Hindlimb muscle (tissue), 1 donor: ENCODE measurements at regions not wholly inside any gene's neighbourhood (a gene's known extent, or its start where the extent isn't known, plus 50 kb on each side); places are given as distances from the start of the nearest gene placed in this dataset.
"Not testable (repeated sequence)": the region's sequence is repeated elsewhere in the genome, so short reads cannot be mapped to it uniquely, and the experiment has no call there.

Experiments used
- DNase-seq: peaks from one replicate; pipeline ENCODE4 v3.0.0-alpha.2; 2013

DNA sequence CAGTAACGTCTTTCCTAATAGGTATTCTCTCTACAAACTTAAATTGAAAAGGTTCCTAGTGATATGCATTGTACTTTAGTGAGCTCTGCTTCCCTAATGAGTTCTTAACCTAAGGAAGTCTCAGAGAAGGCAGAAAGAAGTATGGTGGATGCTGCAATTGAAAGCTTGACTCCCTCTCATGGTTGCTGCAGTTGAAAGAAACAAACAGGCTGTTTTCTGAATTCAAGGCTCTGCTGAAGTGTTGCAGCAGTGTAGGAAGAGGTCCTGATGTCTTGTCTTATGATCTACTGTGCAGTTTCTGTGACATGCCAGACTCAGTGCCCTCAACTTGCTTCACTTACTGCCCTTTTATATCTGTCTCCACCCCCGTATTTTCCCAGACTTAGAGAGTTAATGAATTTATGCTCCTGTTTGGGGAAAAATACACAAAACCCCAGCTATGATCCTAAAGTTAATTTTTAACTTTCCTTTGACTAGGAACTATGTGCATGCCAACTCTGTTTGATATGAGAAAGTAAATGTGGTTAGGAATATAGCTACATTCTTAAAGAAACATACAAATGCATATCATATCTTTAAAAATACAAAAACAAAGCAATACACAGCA is 655.3 kb upstream of the FAM98A start:
- no peak for DNase-seq

DNA sequence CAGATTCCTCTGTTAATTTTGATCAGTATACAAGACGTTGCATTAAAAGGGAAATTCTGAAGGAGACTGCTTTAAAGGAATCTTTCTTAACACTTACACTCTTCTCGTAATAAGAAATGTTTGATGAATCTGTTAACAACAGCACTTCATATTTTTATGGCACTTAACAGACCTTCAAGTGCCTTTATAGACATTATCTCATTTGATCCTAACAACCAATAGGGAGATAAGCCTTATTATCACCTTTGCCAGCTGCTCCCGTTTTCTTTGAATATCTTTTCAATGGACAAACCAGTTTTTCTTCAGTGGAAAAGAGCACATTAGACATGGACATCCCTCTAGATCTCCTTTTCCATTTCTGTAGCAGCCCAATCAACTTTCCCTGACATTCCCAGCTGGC is 653.0 kb upstream of the FAM98A start:
- DNase-seq, result no peak

DNA sequence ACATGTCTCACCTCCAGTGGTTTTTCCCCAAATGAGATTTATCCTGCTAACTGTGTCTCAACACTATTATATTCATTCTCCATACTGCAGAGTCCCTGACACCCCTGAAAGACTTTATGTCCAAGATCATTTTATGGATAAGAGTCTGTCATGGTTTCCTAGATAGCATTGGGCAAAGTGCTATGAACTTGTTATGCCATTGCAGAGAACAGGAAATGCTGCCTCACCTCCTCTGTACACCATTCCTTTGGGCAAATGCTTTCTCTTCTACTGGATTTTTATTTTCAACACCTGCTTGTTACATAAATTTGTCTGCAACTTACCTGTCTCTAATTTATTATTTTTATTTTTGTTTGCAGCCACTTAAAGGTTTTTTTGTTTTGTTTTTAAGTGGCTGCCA is 652.5 kb upstream of the FAM98A start:
- no peak for DNase-seq

DNA sequence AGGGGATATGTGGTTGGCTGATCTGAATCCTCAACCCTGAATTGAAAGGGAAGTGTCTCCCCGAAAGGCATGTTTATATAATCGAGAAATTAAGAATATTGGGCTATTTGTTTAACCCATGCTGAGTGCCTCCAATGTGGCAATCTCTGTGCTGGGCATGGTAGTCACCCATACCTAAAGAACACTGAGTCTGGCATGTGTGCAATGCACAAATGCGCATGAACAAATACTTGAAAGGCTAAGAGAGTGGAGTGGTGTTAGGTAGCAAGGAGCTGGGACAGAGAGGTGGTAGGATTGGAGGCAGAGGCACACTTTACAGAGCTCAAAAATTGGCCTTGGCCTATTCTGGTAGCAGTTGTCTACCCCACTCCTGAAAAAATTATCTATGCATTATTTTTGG is 645.1 kb upstream of the FAM98A start:
- no peak for DNase-seq

DNA sequence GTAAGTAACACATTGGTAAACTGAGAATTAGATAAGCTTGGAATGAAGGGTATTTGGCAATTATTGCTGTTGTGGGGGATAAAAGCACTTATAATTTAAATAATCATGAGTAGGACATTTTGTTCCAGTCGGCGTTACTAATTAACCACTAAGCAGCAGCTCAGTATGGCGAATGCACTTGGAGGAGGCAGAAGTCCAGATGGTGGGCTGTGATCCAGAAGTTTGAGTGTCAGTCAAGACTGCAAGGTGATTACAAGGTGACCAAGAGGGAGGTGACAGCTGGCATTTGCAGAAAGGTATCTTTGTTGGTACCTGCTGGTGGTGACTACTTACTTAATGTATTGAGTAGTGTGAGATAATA is 643.6 kb upstream of the FAM98A start:
- no peak for DNase-seq

DNA sequence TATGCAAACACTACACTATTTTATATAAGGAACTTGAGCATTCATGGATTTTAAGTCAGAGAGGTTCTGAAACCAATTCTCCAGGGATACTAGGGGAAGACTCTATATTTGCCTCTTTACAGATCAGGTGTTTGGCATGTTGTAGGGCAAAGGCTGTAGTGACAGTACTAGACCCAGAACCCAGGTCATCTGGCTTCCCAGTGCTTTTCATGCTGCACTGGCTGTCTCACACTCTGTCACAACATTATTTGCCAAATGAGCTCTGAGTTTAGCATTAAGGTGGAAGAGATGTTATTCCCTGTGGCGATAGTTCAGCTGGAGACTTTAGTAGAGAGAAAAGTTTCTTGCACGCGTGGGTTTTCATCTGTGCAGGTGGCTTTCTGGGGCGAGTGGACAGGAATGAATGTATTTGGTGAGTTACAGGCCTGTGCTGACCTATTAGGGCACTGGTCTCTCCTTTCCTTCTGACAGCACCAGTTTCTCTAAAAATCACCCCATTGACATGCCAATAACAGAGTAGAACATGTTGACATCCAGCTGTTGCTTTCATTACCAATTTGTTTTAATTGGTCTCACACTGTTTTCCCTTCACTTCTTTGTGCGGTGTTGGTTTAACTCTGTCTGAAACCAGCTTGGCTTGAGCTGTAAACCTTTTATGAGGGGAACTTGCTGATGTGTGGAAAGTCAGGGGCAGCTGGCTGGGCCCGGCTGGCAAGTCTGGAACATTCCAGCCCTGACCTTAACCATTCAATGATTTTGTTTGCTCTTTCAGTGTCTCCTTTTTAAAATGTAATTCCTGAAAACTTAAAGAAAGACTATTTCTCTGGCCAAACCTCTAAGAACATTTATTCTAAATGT is 643.0 kb upstream of the FAM98A start:
- no peak for DNase-seq

DNA sequence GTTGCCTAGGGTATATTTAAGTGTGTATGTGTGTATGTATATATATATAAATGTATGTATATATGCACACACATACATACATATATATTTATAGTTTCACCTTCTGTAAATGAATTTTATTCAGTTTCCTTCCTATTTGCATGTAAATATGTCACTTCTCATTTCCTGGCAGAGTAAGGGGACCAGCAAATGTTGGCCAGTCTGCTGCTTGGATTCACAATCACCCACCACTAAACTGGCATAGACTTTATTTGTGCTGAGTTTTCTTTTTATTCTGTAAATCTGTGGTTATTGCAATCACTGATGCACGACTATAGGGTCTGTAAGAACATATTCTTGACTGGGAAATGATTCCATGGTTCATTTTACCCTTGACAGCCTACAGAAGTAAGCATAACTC is 640.4 kb upstream of the FAM98A start:
- no peak for DNase-seq

DNA sequence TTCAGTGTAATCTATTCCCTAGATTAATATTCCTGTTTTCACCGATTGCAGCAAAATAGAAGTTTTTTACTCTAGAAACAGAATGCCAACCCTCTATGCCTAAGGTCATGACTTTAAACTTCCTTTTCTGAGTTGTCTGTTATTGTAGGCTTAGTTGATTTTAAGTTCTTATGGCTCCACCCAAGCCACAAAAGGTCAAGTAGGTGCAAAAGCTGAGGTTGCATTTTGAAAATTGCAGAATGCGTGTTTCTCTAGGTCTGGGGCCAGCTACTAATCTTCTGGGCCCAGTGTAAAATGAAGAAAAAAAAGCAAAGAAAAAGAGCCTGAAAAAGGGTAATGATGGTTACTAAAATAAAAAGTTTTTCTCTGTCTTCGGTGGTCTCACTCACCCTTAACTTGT is 635.7 kb upstream of the FAM98A start:
- no peak for DNase-seq

DNA sequence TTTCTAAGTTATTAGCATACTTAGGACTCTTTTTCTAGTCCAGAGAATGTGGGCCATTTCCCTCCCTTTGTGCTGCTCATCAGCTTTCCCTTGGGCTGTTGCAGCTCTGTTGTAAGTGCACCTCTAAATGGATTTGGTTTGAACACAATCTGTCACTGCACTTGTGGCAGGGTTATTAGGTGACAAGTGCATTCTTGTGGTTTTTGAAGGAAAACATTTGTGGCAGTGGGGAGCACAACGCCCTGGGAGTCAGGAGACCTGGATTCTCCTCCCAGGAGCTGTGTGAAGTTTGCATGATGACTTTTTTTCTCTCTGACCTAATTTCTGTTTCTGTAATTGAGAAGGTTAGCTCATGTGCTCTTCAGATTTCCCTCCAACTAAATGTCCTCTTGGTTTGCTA is 630.9 kb upstream of the FAM98A start:
- DNase-seq, result no peak

DNA sequence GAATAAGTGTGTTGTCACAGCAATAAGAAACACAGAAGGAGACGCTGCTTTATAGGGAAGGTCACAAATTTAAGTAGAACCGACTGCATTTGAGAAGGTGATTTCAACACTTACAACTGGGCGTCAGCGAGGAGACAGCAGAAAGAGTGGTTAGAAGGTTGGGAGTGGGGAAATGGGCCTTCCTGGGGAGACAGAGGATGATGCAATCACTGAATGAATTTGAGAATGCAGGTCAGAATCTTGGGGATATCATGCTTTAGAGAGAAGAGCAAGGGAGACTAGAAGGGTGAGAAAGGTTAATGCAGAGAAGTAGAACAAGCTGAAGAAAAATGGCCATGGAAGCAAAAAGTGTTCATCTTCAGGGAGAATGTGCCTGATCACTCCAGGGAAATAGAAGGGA is 616.1 kb upstream of the FAM98A start:
- DNase-seq, result no peak

DNA sequence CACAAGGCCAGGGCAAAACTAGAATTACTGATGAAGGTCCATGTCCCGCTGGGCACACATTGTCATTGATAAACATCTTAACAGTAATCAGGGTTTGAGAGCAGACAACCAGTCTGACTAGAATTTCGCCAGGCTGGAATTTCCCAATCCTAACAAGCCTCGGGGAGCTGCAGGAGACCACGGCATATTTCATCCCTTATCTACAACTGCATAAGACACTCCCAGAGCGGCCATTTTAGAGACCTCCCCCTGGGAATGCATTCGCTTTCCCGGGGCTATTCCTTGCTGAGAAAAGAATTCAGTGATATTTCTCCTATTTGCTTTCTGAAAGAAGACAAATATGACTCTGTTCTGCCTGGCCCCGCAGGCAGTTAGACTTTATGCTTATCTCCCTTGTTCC is 611.3 kb upstream of the FAM98A start:
- not testable (repeated sequence) for DNase-seq

DNA sequence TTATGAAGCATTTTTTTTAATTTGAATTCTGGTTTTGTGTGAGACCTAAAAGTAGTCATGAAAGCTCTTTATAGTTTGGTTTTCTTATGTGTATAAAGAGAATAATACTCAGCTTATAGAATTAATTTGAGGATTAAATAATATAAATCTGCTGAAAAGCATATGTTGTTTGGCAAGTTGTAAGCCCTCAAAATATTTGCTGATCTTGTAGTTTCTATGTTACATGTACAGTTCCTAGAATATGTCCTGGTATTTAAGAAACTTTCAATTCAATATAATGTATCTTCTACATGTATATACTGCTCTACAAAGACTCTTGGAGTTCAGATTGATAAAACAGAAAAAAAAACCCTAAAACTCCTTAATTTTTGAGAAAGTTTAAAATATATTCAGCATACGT is 605.5 kb upstream of the FAM98A start:
- no peak for DNase-seq

DNA sequence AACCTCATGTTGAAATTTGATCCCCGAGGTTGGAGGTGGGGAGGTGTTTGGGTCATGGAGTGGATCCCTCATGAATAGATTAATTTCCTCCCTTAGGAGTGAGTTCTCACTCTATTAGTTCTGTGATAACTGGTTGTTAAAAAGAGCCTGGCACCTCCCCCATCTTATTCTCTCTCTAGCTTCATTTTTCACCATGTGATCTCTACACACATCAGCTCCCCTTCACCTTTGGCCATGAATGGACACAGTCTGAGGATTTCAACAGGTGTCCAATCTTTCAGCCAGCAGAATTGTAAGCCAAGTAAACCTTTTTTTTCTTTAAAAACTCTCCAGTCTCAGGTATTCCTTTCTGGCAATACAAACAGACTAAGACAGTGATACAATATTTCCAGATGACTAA is 602.0 kb upstream of the FAM98A start:
- no peak for DNase-seq

DNA sequence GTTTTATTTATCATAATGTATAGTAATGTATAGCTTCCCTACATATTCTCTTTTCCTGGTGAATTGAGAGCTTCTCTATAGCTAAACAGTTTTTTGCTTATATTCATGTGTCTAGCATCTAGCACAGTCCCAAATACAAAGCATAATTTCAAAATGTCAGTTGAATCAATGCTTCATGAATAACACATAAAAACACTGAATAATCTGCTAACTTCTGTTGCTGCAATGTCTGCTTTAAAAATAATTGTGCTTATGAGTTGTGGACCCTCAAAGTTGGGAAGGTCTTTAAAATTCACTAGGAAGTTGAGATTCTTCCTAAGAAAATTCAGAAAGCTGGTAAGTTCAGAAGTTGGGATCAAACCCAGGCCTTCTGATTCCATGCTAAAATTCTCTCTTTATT is 600.9 kb upstream of the FAM98A start:
- DNase-seq, result no peak

DNA sequence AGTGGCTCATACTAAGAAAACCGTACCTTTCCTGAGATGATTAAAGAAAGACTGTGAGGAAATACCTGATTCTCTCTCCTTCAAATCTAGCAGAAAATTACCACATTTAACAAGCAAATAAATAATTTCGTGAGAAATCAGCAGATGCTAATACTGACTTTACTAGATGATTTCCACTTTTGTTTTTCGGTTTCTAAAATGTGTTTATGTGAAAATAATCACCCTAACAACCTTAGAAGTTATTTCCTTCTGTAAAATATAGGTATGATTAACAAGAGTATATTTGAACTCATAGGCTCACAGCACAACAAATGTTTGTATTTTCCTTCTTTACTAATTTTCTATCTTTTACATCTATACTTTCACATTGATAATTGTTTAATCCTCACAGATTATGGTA is 594.1 kb upstream of the FAM98A start:
- no peak for DNase-seq

DNA sequence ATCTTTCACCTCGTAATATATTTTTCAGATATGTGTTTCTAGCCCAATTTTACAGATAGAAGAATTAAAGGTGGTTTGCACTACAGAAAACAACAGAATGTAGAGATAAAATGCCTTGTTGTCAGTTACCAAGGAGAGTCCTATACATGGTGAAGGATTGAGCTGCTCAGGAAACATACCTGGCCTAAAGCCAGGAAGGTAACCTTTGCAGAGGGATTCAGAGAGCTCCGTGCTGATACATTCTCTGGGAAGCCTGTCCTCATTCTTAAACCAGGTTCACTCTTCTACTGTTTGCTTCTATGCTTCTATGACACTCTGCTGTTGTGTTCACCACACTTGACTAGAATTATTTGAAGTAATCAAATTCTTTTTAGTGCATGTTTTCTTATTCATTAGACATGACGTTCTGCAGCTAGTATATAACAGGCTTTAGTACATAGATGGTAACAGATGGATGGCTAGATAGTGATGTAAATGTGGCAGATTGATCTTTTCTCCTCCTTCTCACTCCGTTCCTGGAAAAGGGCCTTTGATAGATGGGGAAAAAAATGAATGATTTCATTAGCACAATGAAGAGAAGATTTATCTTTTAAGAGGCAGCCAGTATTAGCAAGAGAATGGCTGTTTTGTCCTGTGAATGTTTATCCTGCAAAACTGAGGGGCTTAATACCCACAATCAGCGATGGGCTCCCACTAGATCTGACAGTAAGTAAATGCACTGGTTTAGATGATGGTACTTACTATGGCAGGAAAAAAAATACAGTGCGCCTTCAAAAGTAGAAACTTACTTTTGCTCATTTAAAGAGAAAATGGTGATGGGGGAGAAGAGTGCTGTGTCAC is 589.6 kb upstream of the FAM98A start:
- DNase-seq, result no peak

DNA sequence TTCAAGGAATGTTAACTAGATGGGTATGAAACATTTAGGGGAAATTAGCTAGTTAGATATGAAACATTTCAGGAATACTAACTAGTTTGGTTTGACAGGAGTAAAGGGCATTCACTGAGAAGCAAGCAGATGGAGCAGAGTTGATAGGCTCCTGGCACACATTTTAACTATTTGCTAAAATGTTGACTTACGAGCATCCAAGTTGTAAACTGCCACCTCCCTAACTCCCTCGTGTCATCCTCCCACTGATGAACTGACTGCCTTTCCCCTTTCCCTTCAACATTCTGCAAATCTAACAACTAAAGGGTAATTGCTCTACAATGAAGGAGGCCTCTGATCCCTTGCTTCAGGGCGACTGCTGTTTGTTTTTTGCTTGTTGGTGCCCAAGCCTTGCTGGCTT is 580.4 kb upstream of the FAM98A start:
- DNase-seq, result no peak

DNA sequence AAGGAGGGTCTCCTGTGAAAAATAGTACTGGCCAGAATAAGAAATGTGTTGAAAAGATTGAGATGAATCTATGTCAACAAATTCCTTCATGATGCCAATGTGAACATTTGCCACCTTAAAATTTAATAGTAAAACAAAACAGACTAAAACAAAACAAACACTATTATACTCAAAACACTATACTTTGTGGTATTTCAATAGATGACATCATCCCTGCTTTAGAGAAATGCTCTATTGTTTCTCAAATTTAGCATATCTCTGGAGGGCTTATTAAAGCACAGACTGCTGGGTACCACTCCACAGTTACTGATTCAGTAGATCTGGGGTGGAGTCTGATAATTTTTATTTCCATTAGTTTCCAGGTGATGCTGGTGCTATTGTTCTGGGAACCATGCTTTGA is 579.4 kb upstream of the FAM98A start:
- DNase-seq, result no peak

DNA sequence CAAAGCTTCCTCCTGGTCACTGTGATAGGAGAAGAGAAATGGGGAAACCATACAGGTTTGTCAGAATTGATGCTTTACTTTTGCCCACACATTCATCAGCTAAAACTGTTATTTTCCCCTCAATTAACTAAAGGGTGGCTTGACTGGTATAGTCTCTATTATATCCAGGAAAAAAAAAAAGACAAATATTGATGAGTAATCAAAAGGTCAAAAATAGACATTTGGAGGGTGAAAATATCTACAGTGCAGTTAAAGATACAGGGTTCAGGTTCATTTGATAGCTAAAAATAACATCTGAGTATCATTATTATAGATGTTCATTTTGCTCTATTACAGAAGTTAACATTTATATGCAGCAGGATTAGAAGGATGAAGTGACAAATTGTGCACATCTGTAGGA is 577.6 kb upstream of the FAM98A start:
- no peak for DNase-seq

DNA sequence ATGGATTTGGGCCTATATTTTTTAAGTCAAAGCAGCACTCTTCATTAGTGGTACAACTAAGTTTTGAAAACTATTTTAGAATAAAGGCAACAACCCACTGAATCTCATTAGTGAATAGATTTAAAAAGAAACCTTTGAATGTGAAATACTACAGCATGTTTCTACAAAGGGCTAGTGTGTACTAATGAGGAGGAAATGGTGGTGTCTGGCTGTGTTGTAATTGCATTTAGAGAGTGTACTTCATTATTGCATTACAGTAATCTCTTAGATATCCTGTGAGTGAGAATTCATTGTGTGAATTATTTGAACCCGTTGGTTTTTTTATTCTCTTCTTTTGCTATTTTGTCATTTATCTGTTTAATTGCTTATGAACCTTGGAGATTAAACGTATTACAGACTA is 575.4 kb upstream of the FAM98A start:
- no peak for DNase-seq

DNA sequence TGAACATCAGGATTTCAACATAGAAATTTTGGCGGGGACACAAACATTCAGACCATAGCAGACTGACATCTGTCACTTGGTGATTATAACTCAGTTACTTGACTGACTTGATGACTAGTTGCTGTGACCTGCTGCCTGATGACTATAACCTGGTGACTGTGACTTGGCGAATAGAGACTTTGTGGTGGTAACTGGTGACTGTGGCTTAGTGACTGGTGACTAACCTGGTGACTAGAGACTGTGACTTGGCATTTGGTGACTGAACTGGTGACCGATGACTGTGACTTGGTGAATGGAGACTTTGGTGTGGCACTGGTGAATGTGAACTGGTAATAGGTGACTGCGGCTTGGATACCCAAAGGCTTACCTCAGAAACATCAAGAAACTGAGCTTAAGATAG is 563.1 kb upstream of the FAM98A start:
- DNase-seq, result no peak

DNA sequence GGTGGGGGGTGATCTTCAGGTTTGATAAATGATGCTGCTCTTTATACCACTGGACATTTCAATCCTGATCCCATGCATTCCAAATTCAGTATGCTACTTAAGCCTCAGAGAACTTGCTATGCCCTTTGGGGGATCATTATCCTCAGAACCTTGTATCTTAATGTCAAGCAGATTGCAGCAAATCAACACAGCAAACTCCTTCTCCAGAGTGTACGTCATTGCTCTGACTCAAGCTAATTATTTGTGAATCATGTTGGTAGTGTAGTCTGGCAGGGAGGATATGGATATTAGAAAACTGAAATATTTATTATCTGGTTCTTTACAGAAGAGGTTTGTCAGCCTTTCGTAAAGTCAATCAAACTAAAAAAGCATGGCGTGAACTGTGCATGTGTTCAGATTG is 562.5 kb upstream of the FAM98A start:
- no peak for DNase-seq

DNA sequence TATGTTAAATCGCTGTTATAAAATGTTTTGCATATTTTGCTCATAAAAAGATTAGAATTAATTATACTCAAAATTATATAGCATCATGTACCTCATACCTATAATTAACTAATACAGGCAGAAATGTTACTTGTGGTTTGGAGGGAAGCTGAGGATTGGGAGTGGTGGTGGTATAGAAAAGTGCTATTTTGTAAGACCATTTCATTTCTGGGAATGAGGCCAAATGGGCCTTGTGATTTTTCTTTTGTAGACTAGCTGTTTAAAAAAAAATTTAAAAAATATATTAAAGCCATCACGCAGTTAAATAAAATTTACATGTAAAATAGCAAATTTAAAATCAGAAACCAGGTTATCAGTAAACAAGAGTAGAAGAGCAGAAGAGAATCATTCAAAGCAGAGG is 560.8 kb upstream of the FAM98A start:
- DNase-seq, result no peak

DNA sequence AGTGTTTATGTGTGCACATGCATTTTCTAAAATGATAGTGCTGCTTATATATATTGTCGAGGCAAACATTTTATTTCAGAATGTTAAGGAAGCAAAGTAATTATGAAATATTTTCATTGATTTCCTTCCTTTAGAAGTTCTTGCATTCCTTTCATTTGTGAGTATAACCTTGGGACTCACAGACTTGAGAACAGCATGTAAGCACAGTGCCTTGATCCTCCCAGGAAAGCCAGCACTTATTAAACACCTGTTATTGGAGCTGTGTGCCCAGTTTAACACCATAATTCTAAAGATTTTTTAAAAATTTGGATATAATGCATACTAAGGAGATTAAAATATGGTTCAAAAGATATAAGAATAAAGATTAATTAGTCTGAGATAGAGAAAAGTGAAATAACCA is 554.4 kb upstream of the FAM98A start:
- DNase-seq, result no peak
